Central memory CD8-positive, alpha-beta T cell (primary cell): ENCODE measurements at regions not wholly inside any gene's neighbourhood (a gene's known extent, or its start where the extent isn't known, plus 50 kb on each side); places are given as distances from the start of the nearest gene placed in this dataset.
"Not testable (repeated sequence)": the region's sequence is repeated elsewhere in the genome, so short reads cannot be mapped to it uniquely, and the experiment has no call there.

ENCODE experiments used
- ATAC-seq: fragments of 150-1000 bp; cut with Tn5 transposase; replicated peaks from 2 replicates; pipeline ENCODE4 v1.10.0; 2022; ENCODE audit warnings: mild to moderate bottlenecking, moderate FRiP score, moderate number of reproducible peaks; ENCODE audit not compliant: poor library complexity, severe bottlenecking; ENCODE audit errors: extremely low read depth
- DNase-seq, 2 donors: peaks; one replicate each; pipeline ENCODE4 v3.0.0; 2021; ENCODE audit warnings: low spot score in 2 of 2
- H3K27ac Mint-ChIP-seq: one replicate; pipeline ENCODE4 v1.8.0; 2022; ENCODE audit warnings: low read depth, mild to moderate bottlenecking, moderate library complexity, mixed read lengths
- H3K27me3 Mint-ChIP-seq: one replicate; pipeline ENCODE4 v1.8.0; 2022; ENCODE audit warnings: mixed read lengths
- H3K36me3 Mint-ChIP-seq: one replicate; pipeline ENCODE4 v1.8.0; 2022; ENCODE audit warnings: mild to moderate bottlenecking, moderate library complexity, mixed read lengths; ENCODE audit not compliant: insufficient read depth
- H3K4me1 Mint-ChIP-seq: one replicate; pipeline ENCODE4 v1.8.0; 2022; ENCODE audit warnings: mixed read lengths
- H3K4me3 Mint-ChIP-seq: one replicate; pipeline ENCODE4 v1.8.0; 2022; ENCODE audit warnings: mild to moderate bottlenecking, moderate library complexity, mixed read lengths
- H3K9me3 Mint-ChIP-seq: one replicate; pipeline ENCODE4 v1.8.0; 2022; ENCODE audit warnings: mixed read lengths

DNA sequence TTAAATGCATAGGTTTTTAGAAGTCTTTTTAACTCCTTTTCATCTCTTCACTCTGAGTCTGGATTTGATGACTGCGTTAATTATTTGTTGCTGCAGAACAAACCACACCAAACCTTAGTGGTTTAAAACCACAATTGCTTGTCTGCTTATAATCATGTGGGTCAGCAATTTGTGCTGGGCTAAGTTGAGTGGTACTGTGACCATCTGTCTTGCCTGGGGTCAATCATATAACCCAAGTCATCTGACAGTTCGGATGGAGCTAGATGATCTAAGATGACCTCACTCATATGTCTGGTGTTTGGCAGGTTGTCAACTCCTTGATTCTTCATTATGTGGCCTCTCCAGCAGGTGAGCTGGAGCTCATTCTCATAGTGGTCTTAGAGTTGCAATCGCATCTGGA, 219.1 kb upstream of the ELAVL2 start:
- ATAC-seq (no peak), DNase-seq (no peak)
- no peaks in the 10 kb centered on the region for H3K36me3 Mint-ChIP-seq
- H3K27ac Mint-ChIP-seq, result no peak overlapping the region
- no peak overlapping the region for H3K4me3 Mint-ChIP-seq
- H3K4me1 Mint-ChIP-seq, result no peaks in the 10 kb centered on the region
- peaks cover 32% of the 10 kb centered on the region for H3K9me3 Mint-ChIP-seq
- H3K27me3 Mint-ChIP-seq, result no peaks in the 10 kb centered on the region

- peaks cover 26% of the 10 kb centered on the region for H3K9me3 Mint-ChIP-seq
- no peak for DNase-seq
- H3K27ac Mint-ChIP-seq, result no peak overlapping the region
- no peaks in the 10 kb centered on the region for H3K4me1 Mint-ChIP-seq
- H3K27me3 Mint-ChIP-seq, result no peaks in the 10 kb centered on the region
- H3K36me3 Mint-ChIP-seq, result no peaks in the 10 kb centered on the region
- no peak for ATAC-seq
- no peak overlapping the region for H3K4me3 Mint-ChIP-seq
Observed at GRCh38 chr9:24044576-24044975, 218.5 kb upstream of the ELAVL2 start.

GRCh38 chr9:24041160-24041690, 215.2 kb upstream of the ELAVL2 start:
- Mint-ChIP-seq H3K27ac (no peak overlapping the region), H3K4me3 (no peak overlapping the region), H3K9me3 (peaks cover 14% of the 10 kb centered on the region), H3K4me1 (no peaks in the 10 kb centered on the region), H3K27me3 (no peaks in the 10 kb centered on the region), H3K36me3 (no peaks in the 10 kb centered on the region)
- ATAC-seq (no peak), DNase-seq (no peak)

DNA sequence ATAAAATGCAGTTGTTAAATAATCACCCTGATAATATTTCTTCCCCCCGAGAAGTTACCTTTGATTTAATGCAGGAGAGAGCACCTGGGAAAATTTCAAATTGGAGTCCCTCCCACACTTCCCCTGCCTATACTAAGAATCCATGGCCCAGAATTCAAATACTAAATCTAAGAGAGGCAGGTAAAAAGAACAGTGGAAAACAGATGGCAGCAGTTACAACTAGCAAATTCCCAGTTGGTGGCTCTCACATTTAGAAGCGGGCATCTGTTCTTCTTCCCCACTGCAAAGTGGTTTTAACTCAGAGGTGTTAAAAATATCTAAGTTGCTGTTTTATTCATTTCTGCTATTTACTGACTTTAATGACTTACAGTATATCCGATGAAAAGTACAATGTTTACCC, 210.4 kb upstream of the ELAVL2 start:
- Mint-ChIP-seq H3K36me3 (no peaks in the 10 kb centered on the region), H3K4me3 (no peak overlapping the region), H3K9me3 (peaks cover 12% of the 10 kb centered on the region), H3K27ac (no peak overlapping the region), H3K4me1 (no peaks in the 10 kb centered on the region), H3K27me3 (no peaks in the 10 kb centered on the region)
- DNase-seq (no peak), ATAC-seq (no peak)

GRCh38 chr9:24035816-24036215, 209.8 kb upstream of the ELAVL2 start:
- Mint-ChIP-seq H3K4me1 (no peaks in the 10 kb centered on the region), H3K36me3 (no peaks in the 10 kb centered on the region), H3K27me3 (no peaks in the 10 kb centered on the region), H3K9me3 (peaks cover 12% of the 10 kb centered on the region), H3K27ac (no peak overlapping the region), H3K4me3 (no peak overlapping the region)
- DNase-seq, result no peak
- ATAC-seq, result no peak

DNA sequence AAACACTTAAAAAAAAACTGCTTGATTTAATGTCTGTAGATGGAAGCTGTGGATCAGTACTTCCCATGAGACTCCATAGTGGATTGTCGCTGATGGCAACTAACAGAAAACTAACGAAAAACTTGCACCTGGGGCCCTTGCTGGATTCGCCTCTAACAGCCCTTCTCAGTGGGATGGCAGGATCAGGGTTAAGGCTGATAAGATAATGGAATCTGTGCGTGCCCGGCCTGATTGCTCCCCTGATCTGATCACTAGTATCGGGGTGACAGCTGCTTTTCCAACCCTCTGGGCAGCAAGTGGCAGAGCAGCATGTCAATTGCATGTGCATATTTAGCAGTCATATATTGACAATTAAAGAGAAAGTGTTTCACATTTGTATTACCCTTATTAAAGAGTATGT, 185.8 kb upstream of the ELAVL2 start:
- ATAC-seq (no peak), DNase-seq (no peak)
- H3K4me1 Mint-ChIP-seq, result no peaks in the 10 kb centered on the region
- peaks cover 7% of the 10 kb centered on the region for H3K9me3 Mint-ChIP-seq
- H3K27ac Mint-ChIP-seq, result no peak overlapping the region
- H3K4me3 Mint-ChIP-seq, result no peak overlapping the region
- H3K36me3 Mint-ChIP-seq, result no peaks in the 10 kb centered on the region
- no peaks in the 10 kb centered on the region for H3K27me3 Mint-ChIP-seq

- no peak for ATAC-seq
- no peak for DNase-seq
- no peak overlapping the region for H3K27ac Mint-ChIP-seq
- no peak overlapping the region for H3K4me3 Mint-ChIP-seq
- peaks cover 7% of the 10 kb centered on the region for H3K9me3 Mint-ChIP-seq
- no peaks in the 10 kb centered on the region for H3K27me3 Mint-ChIP-seq
- H3K36me3 Mint-ChIP-seq, result no peaks in the 10 kb centered on the region
- H3K4me1 Mint-ChIP-seq, result no peaks in the 10 kb centered on the region
Observed at GRCh38 chr9:24011009-24011717, 185.1 kb upstream of the ELAVL2 start.

DNA sequence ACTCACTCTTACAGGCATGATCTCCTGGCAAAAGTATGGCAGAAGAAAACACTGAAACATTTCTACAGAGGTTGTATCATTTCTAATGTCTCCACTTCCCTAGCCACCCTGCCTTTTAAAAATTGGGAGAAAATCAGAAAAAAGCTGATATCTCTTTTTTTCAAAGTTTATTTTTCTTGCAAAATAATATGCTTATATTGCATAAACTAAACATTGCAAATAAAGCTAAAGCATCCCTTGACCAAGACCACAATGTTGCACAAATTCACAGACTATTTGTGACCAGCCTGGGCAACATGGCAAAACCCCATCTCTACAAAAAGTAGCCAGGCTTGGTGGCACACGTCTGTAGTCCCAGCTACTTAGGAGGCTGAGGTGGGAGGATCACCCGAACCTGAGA, 183.3 kb upstream of the ELAVL2 start:
- Mint-ChIP-seq H3K36me3 (no peaks in the 10 kb centered on the region), H3K9me3 (peaks cover 7% of the 10 kb centered on the region), H3K4me1 (no peaks in the 10 kb centered on the region), H3K27ac (no peak overlapping the region), H3K27me3 (no peaks in the 10 kb centered on the region), H3K4me3 (no peak overlapping the region)
- DNase-seq (no peak), ATAC-seq (no peak)

DNA sequence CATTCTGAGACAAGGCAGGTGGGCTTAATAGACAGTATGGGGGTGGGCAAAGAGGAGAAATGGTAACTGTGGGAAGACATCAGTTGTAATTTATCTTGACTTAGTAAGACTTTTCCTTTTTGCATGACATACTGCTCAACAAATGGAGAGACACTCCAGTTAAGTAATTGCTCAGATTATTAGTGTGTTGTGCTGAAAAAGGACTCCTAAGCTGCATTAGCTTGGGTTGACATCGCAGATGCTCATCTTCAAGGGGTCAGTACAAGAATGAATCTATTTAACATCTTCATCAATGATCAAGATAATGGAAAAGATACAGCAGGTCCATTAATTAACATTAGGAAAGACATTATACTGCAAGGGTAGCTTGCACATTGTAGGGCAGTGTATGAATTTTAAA, 181.1 kb upstream of the ELAVL2 start:
- Mint-ChIP-seq H3K4me1 (no peaks in the 10 kb centered on the region), H3K36me3 (no peaks in the 10 kb centered on the region), H3K9me3 (no peaks in the 10 kb centered on the region), H3K27ac (no peak overlapping the region), H3K27me3 (no peaks in the 10 kb centered on the region), H3K4me3 (no peak overlapping the region)
- DNase-seq (no peak), ATAC-seq (no peak)

- peaks cover 28% of the 10 kb centered on the region for H3K9me3 Mint-ChIP-seq
- H3K4me1 Mint-ChIP-seq, ATAC-seq, H3K27me3 Mint-ChIP-seq, H3K27ac Mint-ChIP-seq, DNase-seq, H3K4me3 Mint-ChIP-seq, H3K36me3 Mint-ChIP-seq: not testable (repeated sequence)
Observed at GRCh38 chr9:23991874-23992273, 165.8 kb upstream of the ELAVL2 start.

DNA sequence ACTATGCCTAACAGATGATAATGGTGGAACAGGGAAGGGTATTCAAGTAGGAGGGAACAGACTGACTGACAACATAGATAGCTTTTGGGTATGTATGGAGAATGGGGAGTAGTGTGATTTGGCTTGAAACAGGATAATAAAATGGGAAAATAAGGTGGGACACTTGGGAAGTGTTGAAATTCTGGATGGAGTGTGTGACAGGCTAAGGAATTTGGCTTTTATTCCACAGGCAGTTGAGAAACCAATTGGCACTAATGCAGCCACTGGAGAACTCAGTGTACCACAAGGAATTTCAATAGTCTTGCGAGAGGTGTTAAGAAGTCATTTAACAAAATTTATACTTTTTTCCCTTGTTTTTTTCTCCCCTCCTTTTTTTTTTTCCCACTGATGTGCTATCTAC, 153.5 kb upstream of the ELAVL2 start:
- H3K9me3 Mint-ChIP-seq, result peaks cover 20% of the 10 kb centered on the region
- H3K36me3 Mint-ChIP-seq, result no peaks in the 10 kb centered on the region
- DNase-seq (no peak), ATAC-seq (no peak)
- H3K4me3 Mint-ChIP-seq, result no peak overlapping the region
- no peaks in the 10 kb centered on the region for H3K27me3 Mint-ChIP-seq
- no peak overlapping the region for H3K27ac Mint-ChIP-seq
- H3K4me1 Mint-ChIP-seq, result no peaks in the 10 kb centered on the region

- no peak for ATAC-seq
- Mint-ChIP-seq H3K4me3 (no peak overlapping the region), H3K4me1 (no peaks in the 10 kb centered on the region), H3K36me3 (no peaks in the 10 kb centered on the region), H3K27me3 (no peaks in the 10 kb centered on the region), H3K9me3 (peaks cover 49% of the 10 kb centered on the region), H3K27ac (no peak overlapping the region)
- DNase-seq, result no peak
Observed at GRCh38 chr9:23962101-23962500, 136.1 kb upstream of the ELAVL2 start.

- H3K4me1 Mint-ChIP-seq, result no peaks in the 10 kb centered on the region
- no peaks in the 10 kb centered on the region for H3K36me3 Mint-ChIP-seq
- H3K27ac Mint-ChIP-seq, result no peak overlapping the region
- H3K4me3 Mint-ChIP-seq, result no peak overlapping the region
- peaks cover 12% of the 10 kb centered on the region for H3K9me3 Mint-ChIP-seq
- no peaks in the 10 kb centered on the region for H3K27me3 Mint-ChIP-seq
- ATAC-seq, result no peak
- DNase-seq, result no peak
Observed at GRCh38 chr9:23945897-23946296, 119.9 kb upstream of the ELAVL2 start.
